GM12878 (cell line): ENCODE measurements at regions not wholly inside any gene's neighbourhood (a gene's known extent, or its start where the extent isn't known, plus 50 kb on each side); places are given as distances from the start of the nearest gene placed in this dataset.

ENCODE experiments used
- ATAC-seq: fragments of 200-7000 bp; cut with Tn5 transposase; 3 replicates; pipeline ENCODE4 v1.9.1; 2020; ENCODE audit warnings: mild to moderate bottlenecking, moderate library complexity
- BruUV-seq: library from RNA; stranded (reverse); fragments of 400-500 nt; replicated peaks from 2 replicates; lab custom pipeline; 2021; lab: Mats Ljungman, UMichigan
- CTCF ChIA-PET: fragments of 300-600 bp; sonication (Branson Sonifier 250); formaldehyde crosslinking; extraction: SDS; loops from one replicate; lab custom pipeline; 2021; ENCODE audit warnings: inconsistent platforms; lab: Yijun Ruan, JAX
- POLR2A ChIA-PET: fragments of 350-600 bp; formaldehyde crosslinking; extraction: SDS; loops from one replicate; lab custom pipeline; 2021; ENCODE audit warnings: inconsistent platforms; lab: Charles Lee
- RAD21 ChIA-PET: fragments of 300-600 bp; sonication (Branson Sonifier 250); formaldehyde crosslinking; loops from one replicate; lab custom pipeline; 2023; ENCODE audit warnings: antibody characterized with exemption; ENCODE audit not compliant: unreplicated experiment; lab: Charles Lee
- SMC1A ChIA-PET: fragments of 300-600 bp; sonication (Branson Sonifier 250); formaldehyde crosslinking; loops from one replicate; lab custom pipeline; 2023; ENCODE audit not compliant: unreplicated experiment, uncharacterized antibody; lab: Charles Lee
- DNase-seq: peaks from one replicate; pipeline ENCODE4 v3.0.0-alpha.2; 2011; ENCODE audit warnings: low read depth, low spot score
- FAIRE-seq: peaks from 3 replicates; lab custom pipeline; 2011; peaks lifted over from hg19 to GRCh38; lab: Jason Lieb, UNC
- H2AFZ ChIP-seq: 2 replicates; pipeline ENCODE4 v1.6.0; 2011; ENCODE audit warnings: low read depth, low read length, control low read depth; ENCODE audit not compliant: control insufficient read depth
- H3K27ac ChIP-seq: 2 replicates; pipeline ENCODE4 v1.5.1; 2011; ENCODE audit warnings: control low read depth; ENCODE audit not compliant: control insufficient read depth, insufficient read depth
- H3K27me3 ChIP-seq, 2 experiments: replicated peaks in 1 of 2; 2 replicates each; pipeline versions ENCODE4 v1.6.0 to v1.6.1; 2011; ENCODE audit warnings: low read length in 1 of 2; ENCODE audit not compliant: control insufficient read depth in 2 of 2, insufficient read depth in 2 of 2
- H3K36me3 ChIP-seq, 2 experiments: 2 replicates each; pipeline ENCODE4 v1.5.1; 2011; ENCODE audit warnings: low read length in 1 of 2; ENCODE audit not compliant: control insufficient read depth in 2 of 2, insufficient read depth in 2 of 2
- H3K4me1 ChIP-seq: 2 replicates; pipeline ENCODE4 v1.6.1; 2011; ENCODE audit warnings: mild to moderate bottlenecking, low read length, moderate library complexity, mixed read lengths; ENCODE audit not compliant: control insufficient read depth, insufficient read depth
- H3K4me2 ChIP-seq: 2 replicates; pipeline ENCODE4 v1.6.0; 2011; ENCODE audit warnings: control low read depth; ENCODE audit not compliant: control insufficient read depth, insufficient read depth
- H3K4me3 ChIP-seq: fragments of 200-600 bp; sonication (generic); 2 replicates; pipeline ENCODE4 v1.5.1; 2016
- H3K79me2 ChIP-seq: 2 replicates; pipeline ENCODE4 v1.6.0; 2011; ENCODE audit warnings: low read length; ENCODE audit not compliant: control insufficient read depth, insufficient read depth
- H3K9ac ChIP-seq: 2 replicates; pipeline ENCODE4 v1.8.0; 2011; ENCODE audit warnings: low read length, control low read depth, mixed read lengths; ENCODE audit not compliant: control insufficient read depth, insufficient read depth
- H3K9me3 ChIP-seq: replicated peaks from 3 replicates; pipeline ENCODE4 v1.5.1; 2011; ENCODE audit warnings: mild to moderate bottlenecking, low read length; ENCODE audit not compliant: control insufficient read depth, insufficient read depth
- H4K20me1 ChIP-seq: 2 replicates; pipeline ENCODE4 v1.6.0; 2011; ENCODE audit not compliant: control insufficient read depth, insufficient read depth
- ASH2L ChIP-seq: fragments of 300-600, 200-600 bp; sonication (generic); IDR thresholded peaks from 2 replicates; pipeline ENCODE4 v1.6.1; 2017; ENCODE audit warnings: low read depth, mild to moderate bottlenecking, borderline replicate concordance
- NR2C2 ChIP-seq: IDR thresholded peaks from 2 replicates; pipeline ENCODE4 v1.6.1; 2011; ENCODE audit warnings: borderline replicate concordance, low read depth; ENCODE audit not compliant: control insufficient read depth, insufficient read length
- RELA ChIP-seq: fragments of 450-650 bp; IDR thresholded peaks from 2 replicates; pipeline ENCODE4 v1.8.0; 2014; ENCODE audit warnings: borderline replicate concordance; ENCODE audit not compliant: partially characterized antibody
- WGBS: methylation state at CpG from one replicate; pipeline ENCODE4 v1.1.6; 2016; ENCODE audit warnings: low lambda C conversion rate; ENCODE audit not compliant: insufficient replicate concordance, insufficient coverage; ENCODE audit errors: missing lambda C conversion rate; 5-methylcytosine and 5-hydroxymethylcytosine counted together
- in situ Hi-C: fragments of 300-500 bp; cut with MboI; formaldehyde crosslinking; loops from 9 replicates; pipeline ENCODE4 v1.14.3; 2018; ENCODE audit warnings: mixed read lengths
- intact Hi-C: fragments of 100-400 bp; cut with micrococcal nuclease; formaldehyde crosslinking; loops from one replicate; pipeline ENCODE4 v1.14.2; 2022; ENCODE audit not compliant: unreplicated experiment
- TF ChIP-seq, protein P1 (sequence below): IDR thresholded peaks from 2 replicates; pipeline ENCODE4 v1.6.1; 2012; ENCODE audit warnings: improper control_type of control experiment, low read depth, low read length; ENCODE audit not compliant: insufficient replicate concordance
- TF ChIP-seq, protein P2 (sequence below): fragments of 450-650 bp; IDR thresholded peaks from 2 replicates; pipeline ENCODE4 v1.6.1; 2018; ENCODE audit warnings: borderline replicate concordance, mild to moderate bottlenecking; ENCODE audit not compliant: partially characterized antibody
- TF ChIP-seq, protein P3 (sequence below): fragments of 450-650 bp; IDR thresholded peaks from 2 replicates; pipeline ENCODE4 v1.6.1; 2016; ENCODE audit warnings: mild to moderate bottlenecking, moderate library complexity, borderline replicate concordance
- TF ChIP-seq, protein P4 (sequence below): IDR thresholded peaks from 2 replicates; pipeline ENCODE4 v1.6.1; 2011; ENCODE audit warnings: low read depth, low read length, improper control_type of control experiment, borderline replicate concordance

DNA sequence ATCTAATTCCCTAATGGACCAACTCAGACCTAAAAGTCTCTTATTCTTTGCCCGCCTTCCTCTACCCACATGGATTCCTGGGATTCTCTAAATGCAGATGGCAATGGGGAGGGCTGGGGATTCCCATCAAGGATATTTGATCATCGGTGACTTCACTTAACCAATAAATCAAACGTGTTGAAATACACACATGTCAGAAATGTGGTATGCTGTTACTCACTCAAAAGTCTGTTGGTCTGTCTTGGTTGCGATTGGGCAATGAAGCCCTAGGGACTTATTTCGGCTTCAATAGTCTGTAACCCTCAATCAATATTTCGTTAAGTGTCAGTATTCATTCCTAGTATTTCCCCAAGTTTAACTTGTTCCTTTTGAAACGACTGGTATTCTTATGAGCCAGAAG lies 117.2 kb upstream of the DIO3 start (continued):
- TF ChIP-seq, protein P1, sequence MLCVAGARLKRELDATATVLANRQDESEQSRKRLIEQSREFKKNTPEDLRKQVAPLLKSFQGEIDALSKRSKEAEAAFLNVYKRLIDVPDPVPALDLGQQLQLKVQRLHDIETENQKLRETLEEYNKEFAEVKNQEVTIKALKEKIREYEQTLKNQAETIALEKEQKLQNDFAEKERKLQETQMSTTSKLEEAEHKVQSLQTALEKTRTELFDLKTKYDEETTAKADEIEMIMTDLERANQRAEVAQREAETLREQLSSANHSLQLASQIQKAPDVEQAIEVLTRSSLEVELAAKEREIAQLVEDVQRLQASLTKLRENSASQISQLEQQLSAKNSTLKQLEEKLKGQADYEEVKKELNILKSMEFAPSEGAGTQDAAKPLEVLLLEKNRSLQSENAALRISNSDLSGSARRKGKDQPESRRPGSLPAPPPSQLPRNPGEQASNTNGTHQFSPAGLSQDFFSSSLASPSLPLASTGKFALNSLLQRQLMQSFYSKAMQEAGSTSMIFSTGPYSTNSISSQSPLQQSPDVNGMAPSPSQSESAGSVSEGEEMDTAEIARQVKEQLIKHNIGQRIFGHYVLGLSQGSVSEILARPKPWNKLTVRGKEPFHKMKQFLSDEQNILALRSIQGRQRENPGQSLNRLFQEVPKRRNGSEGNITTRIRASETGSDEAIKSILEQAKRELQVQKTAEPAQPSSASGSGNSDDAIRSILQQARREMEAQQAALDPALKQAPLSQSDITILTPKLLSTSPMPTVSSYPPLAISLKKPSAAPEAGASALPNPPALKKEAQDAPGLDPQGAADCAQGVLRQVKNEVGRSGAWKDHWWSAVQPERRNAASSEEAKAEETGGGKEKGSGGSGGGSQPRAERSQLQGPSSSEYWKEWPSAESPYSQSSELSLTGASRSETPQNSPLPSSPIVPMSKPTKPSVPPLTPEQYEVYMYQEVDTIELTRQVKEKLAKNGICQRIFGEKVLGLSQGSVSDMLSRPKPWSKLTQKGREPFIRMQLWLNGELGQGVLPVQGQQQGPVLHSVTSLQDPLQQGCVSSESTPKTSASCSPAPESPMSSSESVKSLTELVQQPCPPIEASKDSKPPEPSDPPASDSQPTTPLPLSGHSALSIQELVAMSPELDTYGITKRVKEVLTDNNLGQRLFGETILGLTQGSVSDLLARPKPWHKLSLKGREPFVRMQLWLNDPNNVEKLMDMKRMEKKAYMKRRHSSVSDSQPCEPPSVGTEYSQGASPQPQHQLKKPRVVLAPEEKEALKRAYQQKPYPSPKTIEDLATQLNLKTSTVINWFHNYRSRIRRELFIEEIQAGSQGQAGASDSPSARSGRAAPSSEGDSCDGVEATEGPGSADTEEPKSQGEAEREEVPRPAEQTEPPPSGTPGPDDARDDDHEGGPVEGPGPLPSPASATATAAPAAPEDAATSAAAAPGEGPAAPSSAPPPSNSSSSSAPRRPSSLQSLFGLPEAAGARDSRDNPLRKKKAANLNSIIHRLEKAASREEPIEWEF, result no peak
- TF ChIP-seq NR2C2 (no peak), RELA (no peak)

DNA sequence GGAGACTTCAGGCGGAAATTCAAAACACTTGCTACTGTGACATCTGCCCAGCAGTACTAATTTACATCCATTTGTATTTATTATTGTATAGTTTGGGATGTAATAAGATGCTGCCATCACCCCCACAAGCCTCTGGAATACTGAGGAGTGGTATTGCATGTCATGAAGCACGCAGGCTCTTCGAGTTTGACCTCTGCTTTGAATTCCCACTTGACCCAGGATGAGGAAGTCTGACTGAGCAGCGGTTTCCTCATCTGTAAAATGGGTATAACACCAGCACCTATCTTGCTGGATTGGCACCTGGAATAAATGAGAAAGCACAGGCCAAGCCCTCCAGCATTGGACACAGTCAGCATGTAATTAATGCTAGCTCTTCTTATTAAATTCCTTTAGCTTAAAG lies 116.0 kb upstream of the DIO3 start:
- Histone ChIP-seq H3K36me3 (no peaks in the 10 kb centered on the region), H3K4me3 (no peak overlapping the region), H3K4me1 (no peaks in the 10 kb centered on the region), H3K4me2 (no peak overlapping the region), H3K79me2 (no peaks in the 10 kb centered on the region), H3K9ac (no peak overlapping the region), H3K9me3 (no peaks in the 10 kb centered on the region), H4K20me1 (no peaks in the 10 kb centered on the region), H3K27ac (no peak overlapping the region), H2AFZ (no peak overlapping the region), H3K27me3 (no peaks in the 10 kb centered on the region)
- no peak for FAIRE-seq
- no peak for ATAC-seq
- no TSS peak for BruUV-seq
- intact Hi-C loops (no loop called here), in situ Hi-C loops (no loop called here)
- ChIA-PET RAD21 (no interaction called here), CTCF (no interaction called here), SMC1A (no interaction called here), POLR2A (no interaction called here)
- TF ChIP-seq, protein P2, sequence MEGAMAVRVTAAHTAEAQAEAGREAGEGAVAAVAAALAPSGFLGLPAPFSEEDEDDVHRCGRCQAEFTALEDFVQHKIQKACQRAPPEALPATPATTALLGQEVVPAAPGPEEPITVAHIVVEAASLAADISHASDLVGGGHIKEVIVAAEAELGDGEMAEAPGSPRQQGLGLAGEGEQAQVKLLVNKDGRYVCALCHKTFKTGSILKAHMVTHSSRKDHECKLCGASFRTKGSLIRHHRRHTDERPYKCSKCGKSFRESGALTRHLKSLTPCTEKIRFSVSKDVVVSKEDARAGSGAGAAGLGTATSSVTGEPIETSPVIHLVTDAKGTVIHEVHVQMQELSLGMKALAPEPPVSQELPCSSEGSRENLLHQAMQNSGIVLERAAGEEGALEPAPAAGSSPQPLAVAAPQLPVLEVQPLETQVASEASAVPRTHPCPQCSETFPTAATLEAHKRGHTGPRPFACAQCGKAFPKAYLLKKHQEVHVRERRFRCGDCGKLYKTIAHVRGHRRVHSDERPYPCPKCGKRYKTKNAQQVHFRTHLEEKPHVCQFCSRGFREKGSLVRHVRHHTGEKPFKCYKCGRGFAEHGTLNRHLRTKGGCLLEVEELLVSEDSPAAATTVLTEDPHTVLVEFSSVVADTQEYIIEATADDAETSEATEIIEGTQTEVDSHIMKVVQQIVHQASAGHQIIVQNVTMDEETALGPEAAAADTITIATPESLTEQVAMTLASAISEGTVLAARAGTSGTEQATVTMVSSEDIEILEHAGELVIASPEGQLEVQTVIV, result no peak
- TF ChIP-seq, protein P3, sequence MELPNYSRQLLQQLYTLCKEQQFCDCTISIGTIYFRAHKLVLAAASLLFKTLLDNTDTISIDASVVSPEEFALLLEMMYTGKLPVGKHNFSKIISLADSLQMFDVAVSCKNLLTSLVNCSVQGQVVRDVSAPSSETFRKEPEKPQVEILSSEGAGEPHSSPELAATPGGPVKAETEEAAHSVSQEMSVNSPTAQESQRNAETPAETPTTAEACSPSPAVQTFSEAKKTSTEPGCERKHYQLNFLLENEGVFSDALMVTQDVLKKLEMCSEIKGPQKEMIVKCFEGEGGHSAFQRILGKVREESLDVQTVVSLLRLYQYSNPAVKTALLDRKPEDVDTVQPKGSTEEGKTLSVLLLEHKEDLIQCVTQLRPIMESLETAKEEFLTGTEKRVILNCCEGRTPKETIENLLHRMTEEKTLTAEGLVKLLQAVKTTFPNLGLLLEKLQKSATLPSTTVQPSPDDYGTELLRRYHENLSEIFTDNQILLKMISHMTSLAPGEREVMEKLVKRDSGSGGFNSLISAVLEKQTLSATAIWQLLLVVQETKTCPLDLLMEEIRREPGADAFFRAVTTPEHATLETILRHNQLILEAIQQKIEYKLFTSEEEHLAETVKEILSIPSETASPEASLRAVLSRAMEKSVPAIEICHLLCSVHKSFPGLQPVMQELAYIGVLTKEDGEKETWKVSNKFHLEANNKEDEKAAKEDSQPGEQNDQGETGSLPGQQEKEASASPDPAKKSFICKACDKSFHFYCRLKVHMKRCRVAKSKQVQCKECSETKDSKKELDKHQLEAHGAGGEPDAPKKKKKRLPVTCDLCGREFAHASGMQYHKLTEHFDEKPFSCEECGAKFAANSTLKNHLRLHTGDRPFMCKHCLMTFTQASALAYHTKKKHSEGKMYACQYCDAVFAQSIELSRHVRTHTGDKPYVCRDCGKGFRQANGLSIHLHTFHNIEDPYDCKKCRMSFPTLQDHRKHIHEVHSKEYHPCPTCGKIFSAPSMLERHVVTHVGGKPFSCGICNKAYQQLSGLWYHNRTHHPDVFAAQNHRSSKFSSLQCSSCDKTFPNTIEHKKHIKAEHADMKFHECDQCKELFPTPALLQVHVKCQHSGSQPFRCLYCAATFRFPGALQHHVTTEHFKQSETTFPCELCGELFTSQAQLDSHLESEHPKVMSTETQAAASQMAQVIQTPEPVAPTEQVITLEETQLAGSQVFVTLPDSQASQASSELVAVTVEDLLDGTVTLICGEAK, result no peak
- TF ChIP-seq, protein P4, sequence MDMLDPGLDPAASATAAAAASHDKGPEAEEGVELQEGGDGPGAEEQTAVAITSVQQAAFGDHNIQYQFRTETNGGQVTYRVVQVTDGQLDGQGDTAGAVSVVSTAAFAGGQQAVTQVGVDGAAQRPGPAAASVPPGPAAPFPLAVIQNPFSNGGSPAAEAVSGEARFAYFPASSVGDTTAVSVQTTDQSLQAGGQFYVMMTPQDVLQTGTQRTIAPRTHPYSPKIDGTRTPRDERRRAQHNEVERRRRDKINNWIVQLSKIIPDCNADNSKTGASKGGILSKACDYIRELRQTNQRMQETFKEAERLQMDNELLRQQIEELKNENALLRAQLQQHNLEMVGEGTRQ, result no peak
- no peak for TF ChIP-seq ASH2L
- no peak for DNase-seq
- 13% methylated on average over 4 of the region's 4 CpGs for WGBS
